Neural progenitor cell (in vitro differentiated cells): ENCODE measurements at regions not wholly inside any gene's neighbourhood (a gene's known extent, or its start where the extent isn't known, plus 50 kb on each side); places are given as distances from the start of the nearest gene placed in this dataset.
A peak's percentile ranks its signal among the peaks of the same experiment; 100 is the strongest.

ENCODE experiments used
- DNase-seq: peaks from one replicate; pipeline ENCODE4 v3.0.0-alpha.2; 2016; ENCODE audit warnings: low spot score
- H2AFZ ChIP-seq: fragments of 200-600 bp; sonication (generic); replicated peaks from 2 replicates; pipeline ENCODE4 v1.6.1; 2016; ENCODE audit warnings: antibody characterized with exemption
- H3F3A ChIP-seq: fragments of 200-600 bp; sonication (generic); 2 replicates; pipeline ENCODE4 v1.6.1; 2016; ENCODE audit warnings: antibody characterized with exemption, low read depth
- H3K27ac ChIP-seq: fragments of 200-600 bp; sonication (generic); 2 replicates; pipeline ENCODE4 v1.5.1; 2016; ENCODE audit warnings: mild to moderate bottlenecking
- H3K27me3 ChIP-seq: fragments of 200-600 bp; sonication (generic); 2 replicates; pipeline ENCODE4 v1.6.1; 2016; ENCODE audit warnings: mild to moderate bottlenecking, moderate library complexity
- H3K36me3 ChIP-seq: fragments of 200-600 bp; sonication (generic); 2 replicates; pipeline ENCODE4 v1.5.1; 2016
- H3K4me1 ChIP-seq: fragments of 200-600 bp; sonication (generic); 2 replicates; pipeline ENCODE4 v1.6.1; 2016; ENCODE audit warnings: mixed run types
- H3K4me2 ChIP-seq: fragments of 200-600 bp; sonication (generic); 2 replicates; pipeline ENCODE4 v1.6.1; 2016
- H3K4me3 ChIP-seq: fragments of 200-600 bp; sonication (generic); 2 replicates; pipeline ENCODE4 v1.5.1; 2016
- H3K79me2 ChIP-seq: fragments of 200-600 bp; sonication (generic); 2 replicates; pipeline ENCODE4 v1.6.1; 2016; ENCODE audit warnings: low read depth
- H3K9ac ChIP-seq: fragments of 200-600 bp; sonication (generic); 2 replicates; pipeline ENCODE4 v1.6.1; 2016
- H3K9me3 ChIP-seq: fragments of 200-600 bp; sonication (generic); 2 replicates; pipeline ENCODE4 v1.5.1; 2016; ENCODE audit warnings: low read depth
- H4K20me1 ChIP-seq: fragments of 200-600 bp; sonication (generic); 2 replicates; pipeline ENCODE4 v1.6.1; 2016; ENCODE audit warnings: low read depth
- H3K27ac Mint-ChIP-seq: 3 replicates; pipeline ENCODE4 v1.8.0; 2021; ENCODE audit warnings: mixed read lengths
- H3K27me3 Mint-ChIP-seq: 2 replicates; pipeline ENCODE4 v1.8.0; 2022; ENCODE audit warnings: low read depth, mild to moderate bottlenecking, inconsistent platforms, moderate library complexity, mixed read lengths; ENCODE audit not compliant: insufficient read depth
- H3K36me3 Mint-ChIP-seq: 3 replicates; pipeline ENCODE4 v1.8.0; 2021; ENCODE audit warnings: mixed read lengths
- H3K4me1 Mint-ChIP-seq: 3 replicates; pipeline ENCODE4 v1.8.0; 2021; ENCODE audit warnings: mixed read lengths
- H3K4me3 Mint-ChIP-seq: 3 replicates; pipeline ENCODE4 v1.8.0; 2021; ENCODE audit warnings: mild to moderate bottlenecking, moderate library complexity, mixed read lengths
- H3K9me3 Mint-ChIP-seq: 3 replicates; pipeline ENCODE4 v1.8.0; 2020; ENCODE audit warnings: mixed read lengths
- EZH2 ChIP-seq: fragments of 200-600 bp; sonication (generic); IDR thresholded peaks from 2 replicates; pipeline ENCODE4 v1.6.1; 2017; ENCODE audit warnings: antibody characterized with exemption, mild to moderate bottlenecking, moderate library complexity
- EZH2phosphoT487 ChIP-seq: fragments of 200-600 bp; sonication (generic); IDR thresholded peaks from 2 replicates; pipeline ENCODE4 v1.6.1; 2017; ENCODE audit warnings: antibody characterized with exemption
- TF ChIP-seq, protein P1 (sequence below): fragments of 200-600 bp; sonication (generic); IDR thresholded peaks from 2 replicates; pipeline ENCODE4 v1.5.1; 2017; ENCODE audit warnings: antibody characterized with exemption, mild to moderate bottlenecking

DNA sequence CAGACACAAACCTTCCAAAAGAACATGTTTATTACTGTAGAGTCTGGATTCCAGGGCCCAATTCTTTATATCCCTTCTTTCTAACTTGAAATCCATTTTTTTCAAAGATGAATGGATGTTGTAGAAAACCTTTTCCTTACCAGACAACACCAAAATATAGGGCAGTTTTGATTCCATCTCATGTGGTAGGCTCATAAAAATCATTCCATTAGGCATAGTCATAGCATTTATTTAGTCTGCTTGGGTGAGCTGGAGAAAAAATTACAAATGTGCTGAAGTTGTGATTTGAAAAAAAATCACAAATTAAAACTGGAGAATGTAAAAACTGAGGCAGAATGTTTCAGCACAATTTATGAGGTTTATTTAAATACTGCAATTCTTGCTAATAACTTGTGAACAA, 199.3 kb upstream of the TBC1D5 start:
- Mint-ChIP-seq H3K4me1 (peaks cover 28% of the 10 kb centered on the region), H3K36me3 (no peaks in the 10 kb centered on the region), H3K4me3 (no peak overlapping the region), H3K27me3 (peaks cover 3% of the 10 kb centered on the region), H3K27ac (no peak overlapping the region), H3K9me3 (no peaks in the 10 kb centered on the region)
- Histone ChIP-seq H3K9me3 (no peaks in the 10 kb centered on the region), H3K4me1 (peaks cover 25% of the 10 kb centered on the region), H3K4me3 (no peak overlapping the region), H3K27me3 (no peaks in the 10 kb centered on the region), H3K9ac (no peak overlapping the region), H4K20me1 (peaks cover 22% of the 10 kb centered on the region), H3K79me2 (no peaks in the 10 kb centered on the region), H3F3A (peaks cover 5% of the 10 kb centered on the region), H2AFZ (no peak overlapping the region), H3K27ac (no peak overlapping the region), H3K4me2 (no peak overlapping the region), H3K36me3 (no peaks in the 10 kb centered on the region)
- DNase-seq: no peak
- TF ChIP-seq EZH2phosphoT487 (no peak), EZH2 (no peak)
- TF ChIP-seq, protein P1, sequence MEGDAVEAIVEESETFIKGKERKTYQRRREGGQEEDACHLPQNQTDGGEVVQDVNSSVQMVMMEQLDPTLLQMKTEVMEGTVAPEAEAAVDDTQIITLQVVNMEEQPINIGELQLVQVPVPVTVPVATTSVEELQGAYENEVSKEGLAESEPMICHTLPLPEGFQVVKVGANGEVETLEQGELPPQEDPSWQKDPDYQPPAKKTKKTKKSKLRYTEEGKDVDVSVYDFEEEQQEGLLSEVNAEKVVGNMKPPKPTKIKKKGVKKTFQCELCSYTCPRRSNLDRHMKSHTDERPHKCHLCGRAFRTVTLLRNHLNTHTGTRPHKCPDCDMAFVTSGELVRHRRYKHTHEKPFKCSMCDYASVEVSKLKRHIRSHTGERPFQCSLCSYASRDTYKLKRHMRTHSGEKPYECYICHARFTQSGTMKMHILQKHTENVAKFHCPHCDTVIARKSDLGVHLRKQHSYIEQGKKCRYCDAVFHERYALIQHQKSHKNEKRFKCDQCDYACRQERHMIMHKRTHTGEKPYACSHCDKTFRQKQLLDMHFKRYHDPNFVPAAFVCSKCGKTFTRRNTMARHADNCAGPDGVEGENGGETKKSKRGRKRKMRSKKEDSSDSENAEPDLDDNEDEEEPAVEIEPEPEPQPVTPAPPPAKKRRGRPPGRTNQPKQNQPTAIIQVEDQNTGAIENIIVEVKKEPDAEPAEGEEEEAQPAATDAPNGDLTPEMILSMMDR: no peak

- Histone ChIP-seq H3K4me3 (no peak overlapping the region), H3K9me3 (no peaks in the 10 kb centered on the region), H3K4me1 (peaks cover 22% of the 10 kb centered on the region), H2AFZ (no peak overlapping the region), H4K20me1 (peaks cover 16% of the 10 kb centered on the region), H3K9ac (no peak overlapping the region), H3F3A (peaks cover 5% of the 10 kb centered on the region), H3K79me2 (no peaks in the 10 kb centered on the region), H3K27me3 (no peaks in the 10 kb centered on the region), H3K36me3 (no peaks in the 10 kb centered on the region), H3K27ac (no peak overlapping the region), H3K4me2 (no peak overlapping the region)
- DNase-seq: no peak
- Mint-ChIP-seq H3K27ac (no peak overlapping the region), H3K9me3 (no peaks in the 10 kb centered on the region), H3K4me1 (peaks cover 23% of the 10 kb centered on the region), H3K36me3 (no peaks in the 10 kb centered on the region), H3K4me3 (no peak overlapping the region), H3K27me3 (peaks cover 3% of the 10 kb centered on the region)
- TF ChIP-seq, protein P1: no peak
- no peak for TF ChIP-seq EZH2phosphoT487
- no peak for TF ChIP-seq EZH2
Measured at GRCh38 chr3:17941152-17941551, 198.7 kb upstream of the TBC1D5 start.

- H3K27me3 Mint-ChIP-seq: peaks cover 7% of the 10 kb centered on the region
- Histone ChIP-seq H4K20me1 (peaks cover 5% of the 10 kb centered on the region), H3K4me2 (no peak overlapping the region), H3K9ac (no peak overlapping the region), H3K4me3 (no peak overlapping the region), H3K36me3 (no peaks in the 10 kb centered on the region), H2AFZ (no peak overlapping the region), H3K79me2 (no peaks in the 10 kb centered on the region), H3K9me3 (no peaks in the 10 kb centered on the region), H3F3A (no peaks in the 10 kb centered on the region), H3K27ac (no peak overlapping the region), H3K4me1 (peaks cover 11% of the 10 kb centered on the region), H3K27me3 (no peaks in the 10 kb centered on the region)
- no peaks in the 10 kb centered on the region for H3K36me3 Mint-ChIP-seq
- no peaks in the 10 kb centered on the region for H3K9me3 Mint-ChIP-seq
- no peak overlapping the region for H3K4me3 Mint-ChIP-seq
- TF ChIP-seq, protein P1: no peak
- TF ChIP-seq EZH2phosphoT487: no peak
- no peak for TF ChIP-seq EZH2
- peaks cover 10% of the 10 kb centered on the region for H3K4me1 Mint-ChIP-seq
- no peak overlapping the region for H3K27ac Mint-ChIP-seq
- no peak for DNase-seq
Measured at GRCh38 chr3:17939157-17939556, 196.7 kb upstream of the TBC1D5 start.

GRCh38 chr3:17938313-17938712, 195.9 kb upstream of the TBC1D5 start:
- peak; percentile 72 for DNase-seq
- Histone ChIP-seq H3K4me1 (peaks cover 17% of the 10 kb centered on the region), H3K4me3 (no peak overlapping the region), H3K9ac (no peak overlapping the region), H3F3A (no peaks in the 10 kb centered on the region), H3K27me3 (no peaks in the 10 kb centered on the region), H3K4me2 (peak overlapping the region; percentile 2), H3K36me3 (no peaks in the 10 kb centered on the region), H3K27ac (no peak overlapping the region), H2AFZ (no peak overlapping the region), H3K79me2 (no peaks in the 10 kb centered on the region), H4K20me1 (peaks cover 5% of the 10 kb centered on the region), H3K9me3 (no peaks in the 10 kb centered on the region)
- Mint-ChIP-seq H3K36me3 (no peaks in the 10 kb centered on the region), H3K27me3 (peaks cover 7% of the 10 kb centered on the region), H3K4me3 (no peak overlapping the region), H3K4me1 (peaks cover 10% of the 10 kb centered on the region), H3K27ac (no peak overlapping the region), H3K9me3 (no peaks in the 10 kb centered on the region)
- TF ChIP-seq EZH2 (no peak), EZH2phosphoT487 (no peak)
